NCI-H460 (cell line): ENCODE measurements at regions not wholly inside any gene's neighbourhood (a gene's known extent, or its start where the extent isn't known, plus 50 kb on each side); places are given as distances from the start of the nearest gene placed in this dataset.

Source experiments
- DNase-seq: peaks from one replicate; pipeline ENCODE4 v3.0.0-alpha.2; 2016; ENCODE audit warnings: low read depth; ENCODE audit errors: extremely low read depth

DNA sequence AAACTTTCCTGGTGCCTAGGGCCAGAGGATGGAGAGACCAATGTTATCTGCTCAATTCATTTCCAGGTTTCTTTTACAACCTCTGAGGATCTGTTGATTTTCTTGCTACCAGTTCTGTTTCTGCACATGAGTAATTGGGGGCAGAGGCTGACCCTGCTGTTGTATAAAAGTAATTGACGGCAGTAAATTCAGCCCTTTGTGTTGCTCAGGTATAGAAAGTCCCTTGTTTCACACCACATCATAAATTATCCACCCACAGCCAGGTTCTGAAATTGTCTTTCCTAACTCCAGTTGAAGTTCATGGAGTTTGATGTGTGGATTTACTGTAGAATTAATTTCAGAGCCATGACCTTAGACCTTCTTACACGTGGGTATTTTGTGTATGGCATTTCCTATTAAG, 107.4 kb upstream of the GRIK2 start:
- no peak for DNase-seq

DNA sequence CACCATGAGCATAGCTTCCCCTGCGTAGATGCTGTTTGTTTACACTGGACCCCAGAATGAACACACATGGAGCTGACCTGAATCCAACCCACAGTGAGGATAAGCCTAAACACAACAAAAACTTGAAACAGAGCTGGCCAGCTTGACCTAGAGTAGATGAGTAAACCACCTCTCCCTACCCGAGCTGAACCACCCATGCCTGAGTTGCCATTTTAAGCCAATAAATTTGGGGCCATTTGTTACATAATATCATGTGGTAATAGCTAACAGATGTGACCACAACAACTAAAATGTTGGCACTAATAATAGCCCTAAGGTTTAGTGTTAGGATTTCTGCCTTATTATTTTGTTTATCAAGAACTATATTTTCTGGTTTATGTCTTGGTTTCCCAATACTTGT, 103.2 kb upstream of the GRIK2 start:
- no peak for DNase-seq

DNA sequence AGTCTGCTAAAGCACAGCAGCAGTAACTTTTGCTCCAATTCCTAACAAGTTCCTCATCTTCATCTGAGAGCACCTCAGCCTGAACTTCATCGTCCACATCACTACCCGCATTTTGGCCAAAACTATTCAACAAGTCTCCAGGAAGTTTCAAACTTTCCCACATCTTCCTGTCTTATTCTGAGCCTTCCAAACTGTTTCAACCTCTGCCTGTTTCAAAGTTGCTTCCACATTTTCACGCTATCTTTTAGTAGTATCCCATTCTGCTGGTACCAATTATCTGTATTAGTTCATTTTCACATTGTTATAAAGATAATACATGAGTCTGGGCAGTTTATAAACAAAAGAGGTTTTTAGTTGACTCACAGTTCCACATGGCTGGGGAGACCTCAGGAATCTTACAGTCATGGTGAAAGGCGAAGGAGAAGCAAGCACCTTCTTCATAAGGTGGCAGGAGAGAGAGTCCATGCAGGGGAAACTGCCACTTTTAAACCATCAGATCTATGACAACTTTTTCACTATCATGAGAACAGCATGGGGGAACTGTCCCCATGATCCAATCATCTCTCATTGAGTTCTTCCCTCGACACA, 99.4 kb upstream of the GRIK2 start:
- no peak for DNase-seq

DNA sequence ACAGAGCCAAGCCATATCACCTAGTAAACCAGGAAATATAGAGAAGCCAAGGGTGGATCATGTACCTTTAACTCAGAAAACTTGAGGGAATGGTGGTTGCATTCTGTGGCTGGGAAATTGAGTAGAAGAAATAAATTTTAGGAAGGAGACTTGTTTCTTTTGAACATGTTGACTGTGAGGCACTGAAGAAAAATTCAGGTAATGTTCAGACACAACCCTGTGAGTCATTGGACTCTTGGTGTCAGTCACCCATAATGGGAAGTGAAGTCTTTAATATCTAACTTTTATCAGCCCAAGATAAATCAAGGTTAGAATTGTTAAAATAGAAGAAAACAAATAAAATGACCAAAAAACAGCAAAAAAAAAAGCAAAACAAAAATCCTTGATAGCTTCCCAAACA, 98.8 kb upstream of the GRIK2 start:
- no peak for DNase-seq

DNA sequence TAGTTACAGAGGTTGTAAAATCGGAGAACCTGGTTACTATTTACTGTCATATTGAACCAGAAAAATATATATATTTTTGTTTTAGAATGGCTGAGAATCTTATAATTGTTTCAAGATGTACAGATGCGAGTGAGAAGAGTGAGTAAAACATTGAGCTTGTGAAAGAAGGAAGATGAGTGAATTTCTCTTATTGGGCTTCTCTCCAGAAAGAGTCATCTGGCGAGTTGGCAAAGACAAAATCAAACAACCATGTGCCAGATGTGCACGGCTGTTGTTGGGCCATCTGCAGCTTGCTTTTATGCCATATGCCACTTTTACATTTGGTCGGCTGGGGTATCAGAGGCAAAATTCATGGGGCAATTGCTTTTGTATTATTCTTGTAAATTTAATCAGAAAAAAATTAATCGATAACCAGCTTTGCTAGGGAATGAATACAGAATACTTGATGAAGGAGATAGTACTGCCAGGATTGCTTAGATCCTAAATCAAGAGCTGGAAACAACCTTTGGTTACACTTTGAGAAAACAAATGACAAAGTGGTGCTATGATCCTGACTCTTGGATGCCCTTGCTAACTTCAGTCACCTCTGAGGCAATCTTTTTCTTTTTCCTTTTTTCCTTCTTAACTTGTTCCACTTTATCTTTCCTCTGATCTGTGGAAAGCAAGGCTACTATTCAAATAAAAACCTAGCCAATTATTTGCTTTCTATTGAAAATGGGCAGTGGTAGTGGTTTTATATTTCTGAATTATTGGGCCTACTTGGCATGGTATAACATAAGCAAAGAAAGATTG, 97.1 kb upstream of the GRIK2 start:
- no peak for DNase-seq

DNA sequence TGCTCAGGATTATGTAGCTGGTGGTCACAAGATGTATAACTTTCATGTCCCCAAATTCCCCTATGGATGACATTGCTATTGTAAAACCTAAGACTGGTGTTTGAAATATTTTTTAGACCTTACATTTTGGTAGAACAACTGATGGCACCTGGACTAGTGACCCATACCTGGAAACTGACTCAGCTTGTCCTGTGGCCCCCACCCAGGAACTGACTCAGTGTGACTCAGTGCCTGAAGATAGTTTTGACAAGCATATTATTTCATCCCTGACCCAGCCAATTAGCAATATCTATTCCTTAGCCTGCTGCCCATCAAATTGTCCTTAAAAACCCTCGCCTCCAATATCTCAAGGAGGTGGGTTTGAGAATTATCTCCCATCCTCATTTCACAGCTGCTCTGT, 90.9 kb upstream of the GRIK2 start:
- no peak for DNase-seq

DNA sequence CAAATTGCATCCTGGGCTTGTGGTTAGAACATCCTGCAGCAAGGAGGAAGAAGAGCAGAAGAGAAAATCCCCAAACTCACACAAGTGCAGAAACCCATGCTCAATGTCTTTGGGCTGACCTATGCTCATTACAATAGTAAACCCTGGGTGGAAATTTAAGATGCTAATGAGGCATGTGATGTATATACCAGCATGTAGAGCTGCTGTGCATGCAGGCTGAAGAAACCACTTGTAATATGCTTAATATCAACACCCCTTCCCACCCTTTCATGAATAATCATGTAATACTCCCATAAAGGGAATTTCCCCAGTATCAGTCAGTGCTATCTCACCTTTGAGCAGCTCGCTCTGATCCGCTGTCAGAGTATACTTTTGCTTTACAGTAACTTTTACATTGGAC, 90.0 kb upstream of the GRIK2 start:
- DNase-seq: no peak

DNA sequence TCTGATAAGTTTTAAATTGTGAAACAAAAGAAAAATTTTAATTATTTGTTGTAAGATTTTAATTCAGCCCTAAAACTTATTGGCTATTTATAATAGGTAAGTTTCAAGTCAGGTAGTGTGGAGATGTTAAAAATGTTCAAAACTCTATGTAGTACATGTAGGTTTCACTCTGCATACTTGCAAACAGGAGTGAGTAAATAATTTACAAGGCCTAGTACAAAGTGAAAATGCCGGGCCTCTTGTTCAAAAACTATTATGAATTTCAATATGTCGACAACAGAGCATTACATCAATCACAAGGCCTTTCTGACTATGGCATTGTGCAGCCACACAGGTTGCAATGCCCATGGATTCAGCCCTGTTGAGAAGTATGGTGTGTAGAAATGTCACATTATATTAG, 80.9 kb upstream of the GRIK2 start:
- no peak for DNase-seq

DNA sequence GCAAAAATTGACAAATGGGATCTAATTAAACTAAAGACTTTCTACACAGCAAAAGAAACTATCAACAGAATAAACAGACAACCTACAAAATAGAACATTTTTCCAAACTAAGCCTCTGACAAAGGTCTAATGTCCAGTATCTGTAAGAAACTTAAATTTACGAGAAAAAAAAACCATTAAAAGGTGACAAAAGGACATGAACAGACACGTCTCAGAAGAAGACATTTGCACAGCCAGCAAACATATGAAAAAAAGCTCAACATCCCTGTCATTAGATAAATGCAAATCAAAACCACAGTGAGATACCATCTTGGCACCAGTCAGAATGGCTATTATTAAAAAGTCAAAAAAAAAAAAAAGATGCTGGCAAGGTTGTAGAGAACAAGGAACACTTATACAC, 70.6 kb upstream of the GRIK2 start:
- DNase-seq: no peak

DNA sequence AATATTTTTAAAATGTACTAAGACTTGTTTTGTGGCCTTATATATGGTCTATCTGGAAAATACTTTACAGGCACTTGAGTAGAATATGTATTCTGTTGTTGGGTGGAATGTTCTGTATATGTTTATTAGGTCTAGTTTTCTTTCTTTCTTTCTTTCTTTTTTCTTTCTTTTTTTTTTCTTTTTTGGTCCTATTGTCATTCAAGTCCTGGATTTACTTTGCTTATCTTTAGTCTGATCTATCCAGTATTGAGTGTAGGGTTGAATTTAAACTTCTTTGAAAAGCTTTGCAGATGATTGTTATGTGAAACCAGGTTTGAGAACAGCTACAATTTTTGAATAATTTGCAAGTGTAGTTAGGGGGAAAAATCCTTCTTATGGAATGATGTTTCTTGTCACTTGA, 67.1 kb upstream of the GRIK2 start:
- no peak for DNase-seq

DNA sequence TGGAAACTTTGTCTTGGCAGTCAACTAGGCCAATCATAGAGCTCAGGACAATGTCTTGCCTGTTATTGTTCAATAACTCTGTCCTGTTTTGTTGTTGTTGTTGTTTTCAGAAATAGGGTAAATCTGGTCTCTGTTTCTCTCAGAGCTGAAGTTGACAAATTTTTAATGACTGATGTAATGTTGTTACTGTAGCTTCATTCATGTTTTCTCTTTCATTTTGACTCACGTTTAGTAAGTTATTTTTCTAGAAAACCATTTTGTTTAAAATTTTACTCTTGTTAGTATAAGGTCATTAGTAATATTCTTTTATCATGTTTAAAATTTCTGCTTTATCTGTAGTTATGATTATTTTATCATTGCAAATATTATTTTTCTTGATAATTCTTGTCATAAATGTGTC, 51.6 kb upstream of the GRIK2 start:
- DNase-seq: no peak
